ENCODE measurements at regions not wholly inside any gene's neighbourhood (a gene's known extent, or its start where the extent isn't known, plus 50 kb on each side); places are given as distances from the start of the nearest gene placed in this dataset.
"Not testable (repeated sequence)": the region's sequence is repeated elsewhere in the genome, so short reads cannot be mapped to it uniquely, and the experiment has no call there.

DNA sequence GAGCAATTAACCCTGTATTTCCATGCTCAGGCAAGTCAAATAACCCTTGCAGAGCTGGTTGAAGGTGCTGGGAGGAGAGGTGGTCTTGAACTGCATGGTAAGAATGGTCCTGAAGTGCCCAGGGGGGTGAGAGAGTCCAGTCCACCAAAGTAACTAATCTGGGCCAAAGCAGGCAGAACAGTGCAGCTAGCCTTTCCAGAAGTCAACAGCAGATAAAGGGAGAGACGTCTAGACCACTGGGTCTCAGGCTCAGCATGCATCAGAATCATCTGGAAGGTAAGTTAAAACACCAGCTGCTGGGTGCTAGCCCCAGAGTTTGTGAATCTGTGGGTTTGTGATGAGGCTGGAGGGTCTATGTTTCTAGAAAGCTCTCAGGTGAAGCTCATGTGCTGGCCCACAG, 232.3 kb upstream of the ECI2 start:
- 57 to 84% (median 78%) methylated on average over 1 of the region's 1 CpG for WGBS, 3 donors
- no peak overlapping the region for H3K27ac ChIP-seq (ENCODE audit: low read depth, low read length)

GRCh38 chr6:4366635-4367395, 231.4 kb upstream of the ECI2 start:
- H3K27ac ChIP-seq (ENCODE audit: low read depth, low read length), result no peak overlapping the region
- 80 to 83% (median 81%) methylated on average over 11 of the region's 11 CpGs for WGBS, 3 donors

DNA sequence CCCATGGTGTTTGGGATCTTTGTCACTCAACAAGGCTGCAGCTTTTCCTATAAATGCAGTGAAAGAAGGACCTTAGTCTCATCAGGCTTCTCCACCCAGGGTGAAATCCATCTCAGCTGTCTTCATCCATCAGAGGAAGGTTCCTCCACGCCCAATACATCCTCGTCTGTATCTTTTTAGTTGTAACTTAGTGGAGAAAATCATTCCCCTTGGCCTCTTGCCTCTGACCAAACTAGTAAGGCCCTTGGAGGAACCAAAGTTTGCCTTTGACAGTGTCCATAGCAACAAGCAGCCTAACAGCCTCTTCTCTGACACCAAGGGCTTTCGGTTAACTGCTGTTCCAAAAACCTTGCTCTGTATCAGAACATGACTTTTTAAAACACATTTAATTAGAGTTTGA, 230.3 kb upstream of the ECI2 start:
- WGBS, 3 donors, result 67 to 86% (median 78%) methylated on average over 3 of the region's 3 CpGs
- H3K27ac ChIP-seq (ENCODE audit: low read depth, low read length), result no peak overlapping the region

- no peak overlapping the region for H3K27ac ChIP-seq (ENCODE audit: low read depth, low read length)
Observed at GRCh38 chr6:4364711-4365110, 229.3 kb upstream of the ECI2 start.

- H3K27ac ChIP-seq (ENCODE audit: low read depth, low read length), result no peak overlapping the region
Observed at GRCh38 chr6:4364172-4364571, 228.8 kb upstream of the ECI2 start.

GRCh38 chr6:4363656-4364055, 228.3 kb upstream of the ECI2 start:
- no peak overlapping the region for H3K27ac ChIP-seq (ENCODE audit: low read depth, low read length)
- WGBS, 3 donors, result 67 to 80% (median 76%) methylated on average over 6 of the region's 6 CpGs

- 78 to 84% (median 81%) methylated on average over 4 of the region's 4 CpGs for whole genome bisulfite sequencing, 3 donors
Observed at GRCh38 chr6:4362326-4362725, 227.0 kb upstream of the ECI2 start.

GRCh38 chr6:4360920-4361319, 225.5 kb upstream of the ECI2 start:
- H3K27ac ChIP-seq (ENCODE audit: low read depth, low read length), result no peak overlapping the region
- 92 to 98% (median 96%) methylated on average over 6 of the region's 6 CpGs for WGBS, 3 donors

More at GRCh38 chr6:4362326-4362725, 227.0 kb upstream of the ECI2 start:
- H3K27ac ChIP-seq (ENCODE audit: low read depth, low read length), result no peak overlapping the region

- H3K27ac ChIP-seq (ENCODE audit: low read depth, low read length), result peak overlapping the region; percentile 69
- 69 to 75% (median 75%) methylated on average over 7 of the region's 7 CpGs for WGBS, 3 donors
Observed at GRCh38 chr6:4359108-4359730, 223.8 kb upstream of the ECI2 start.

DNA sequence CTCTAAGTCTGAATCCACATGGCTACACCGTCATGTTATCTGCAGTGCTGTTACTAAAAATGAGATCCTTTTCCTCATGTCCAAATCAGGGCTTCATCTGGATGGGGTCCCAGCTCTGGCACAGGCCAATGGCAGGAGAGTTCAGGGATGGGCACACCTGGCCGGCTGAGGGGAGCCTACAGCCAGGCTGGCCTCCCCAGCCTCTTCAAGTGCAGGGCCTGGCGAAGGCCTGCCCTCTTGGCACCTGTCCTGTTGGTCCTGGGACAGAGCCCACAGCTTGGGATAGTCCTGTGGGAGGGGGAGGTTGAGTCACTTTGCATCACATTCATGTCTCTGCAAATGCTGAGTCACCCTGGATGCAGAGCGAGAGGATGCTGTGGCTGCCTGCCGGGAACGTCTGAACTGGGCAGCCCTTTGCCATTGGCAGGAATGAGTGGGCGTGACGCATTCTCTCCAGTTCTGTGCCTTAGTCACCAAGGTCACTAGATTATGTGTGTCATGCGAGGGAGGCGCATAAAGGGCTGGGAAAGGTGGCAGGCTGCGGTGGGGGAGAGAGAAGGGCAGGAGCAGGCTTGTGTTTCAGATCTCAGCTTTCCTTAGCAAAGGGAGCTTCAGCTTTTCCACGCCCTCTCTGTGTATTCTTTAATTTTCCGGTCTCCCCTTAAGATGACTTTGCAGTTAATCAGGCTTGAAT, 223.2 kb upstream of the ECI2 start:
- no peak overlapping the region for H3K27ac ChIP-seq (ENCODE audit: low read depth, low read length)
- WGBS, 3 donors, result 23 to 47% (median 38%) methylated on average over 13 of the region's 13 CpGs

- not testable (repeated sequence) for H3K27ac ChIP-seq (ENCODE audit: low read depth, low read length)
- 85 to 95% (median 88%) methylated on average over 3 of the region's 3 CpGs for WGBS, 3 donors
Observed at GRCh38 chr6:4357660-4358152, 222.3 kb upstream of the ECI2 start.

DNA sequence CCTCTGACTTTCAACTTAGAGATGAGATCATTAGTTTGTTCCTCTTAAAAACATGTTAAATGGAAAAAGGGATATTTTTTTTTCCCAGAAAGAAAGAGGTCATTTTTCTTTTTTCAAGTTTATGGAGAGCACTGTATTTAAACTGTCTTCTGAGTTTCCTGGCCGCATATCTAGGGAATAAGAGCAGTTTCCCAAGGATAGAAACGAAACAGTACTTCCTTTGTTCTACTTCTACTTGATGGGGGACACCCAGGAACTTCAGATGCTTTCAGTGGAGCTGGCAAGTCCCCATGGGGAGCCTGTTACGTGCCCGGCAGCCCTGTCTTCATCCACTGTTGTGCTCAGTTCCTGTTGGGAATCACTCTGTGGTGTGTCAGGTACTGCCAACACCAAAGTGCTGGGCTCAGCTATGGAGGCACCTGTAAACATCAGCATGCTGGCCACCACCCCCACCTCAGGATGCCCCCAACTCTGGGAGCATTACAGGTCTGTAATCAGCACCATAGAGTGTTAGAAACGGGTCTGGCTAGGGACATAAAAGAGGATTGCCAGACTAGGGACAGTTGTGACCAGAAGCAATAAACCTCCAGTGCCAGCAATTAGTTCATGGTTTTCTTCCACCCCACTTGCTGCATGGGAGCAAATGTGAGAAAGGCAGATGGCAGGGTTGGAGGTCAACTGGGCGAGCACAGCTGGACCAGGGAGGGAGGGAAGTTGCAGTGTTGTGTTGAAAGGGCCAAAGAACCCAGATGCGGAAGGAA, 221.7 kb upstream of the ECI2 start:
- H3K27ac ChIP-seq (ENCODE audit: low read depth, low read length), result no peak overlapping the region
- 65 to 73% (median 73%) methylated on average over 7 of the region's 7 CpGs for WGBS, 3 donors

GRCh38 chr6:4355241-4355640, 219.9 kb upstream of the ECI2 start:
- 59 to 73% (median 66%) methylated on average over 5 of the region's 5 CpGs for WGBS, 3 donors
- no peak overlapping the region for H3K27ac ChIP-seq (ENCODE audit: low read depth, low read length)

GRCh38 chr6:4354181-4354580, 218.8 kb upstream of the ECI2 start:
- H3K27ac ChIP-seq (ENCODE audit: low read depth, low read length), result no peak overlapping the region
- 88 to 90% (median 89%) methylated on average over 7 of the region's 7 CpGs for WGBS, 3 donors

DNA sequence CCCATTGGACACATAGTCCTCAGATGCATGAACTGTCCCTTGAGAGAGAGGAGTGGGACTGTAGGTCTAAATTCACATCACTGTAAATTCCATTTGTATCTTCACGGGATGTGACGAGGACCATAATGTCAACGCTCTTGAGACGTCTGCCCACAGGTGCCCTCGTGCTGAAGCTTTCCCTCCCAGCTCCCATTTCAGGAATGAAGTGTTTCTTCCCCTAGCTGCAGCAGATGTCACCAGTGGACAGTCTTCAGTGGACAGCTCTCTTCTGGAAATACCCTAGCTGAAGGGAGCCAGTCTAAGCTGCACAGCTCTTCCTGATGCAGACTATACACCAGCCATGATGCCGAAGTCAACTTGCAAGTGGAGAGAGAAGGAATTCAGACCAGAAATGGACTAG, 217.4 kb upstream of the ECI2 start:
- H3K27ac ChIP-seq (ENCODE audit: low read depth, low read length), result no peak overlapping the region
- WGBS, 3 donors, result 92 to 93% (median 93%) methylated on average over 6 of the region's 6 CpGs

- no peak overlapping the region for H3K27ac ChIP-seq (ENCODE audit: low read depth, low read length)
- WGBS, 3 donors, result 83 to 86% (median 84%) methylated on average over 5 of the region's 5 CpGs
Observed at GRCh38 chr6:4352322-4352669, 216.9 kb upstream of the ECI2 start.

DNA sequence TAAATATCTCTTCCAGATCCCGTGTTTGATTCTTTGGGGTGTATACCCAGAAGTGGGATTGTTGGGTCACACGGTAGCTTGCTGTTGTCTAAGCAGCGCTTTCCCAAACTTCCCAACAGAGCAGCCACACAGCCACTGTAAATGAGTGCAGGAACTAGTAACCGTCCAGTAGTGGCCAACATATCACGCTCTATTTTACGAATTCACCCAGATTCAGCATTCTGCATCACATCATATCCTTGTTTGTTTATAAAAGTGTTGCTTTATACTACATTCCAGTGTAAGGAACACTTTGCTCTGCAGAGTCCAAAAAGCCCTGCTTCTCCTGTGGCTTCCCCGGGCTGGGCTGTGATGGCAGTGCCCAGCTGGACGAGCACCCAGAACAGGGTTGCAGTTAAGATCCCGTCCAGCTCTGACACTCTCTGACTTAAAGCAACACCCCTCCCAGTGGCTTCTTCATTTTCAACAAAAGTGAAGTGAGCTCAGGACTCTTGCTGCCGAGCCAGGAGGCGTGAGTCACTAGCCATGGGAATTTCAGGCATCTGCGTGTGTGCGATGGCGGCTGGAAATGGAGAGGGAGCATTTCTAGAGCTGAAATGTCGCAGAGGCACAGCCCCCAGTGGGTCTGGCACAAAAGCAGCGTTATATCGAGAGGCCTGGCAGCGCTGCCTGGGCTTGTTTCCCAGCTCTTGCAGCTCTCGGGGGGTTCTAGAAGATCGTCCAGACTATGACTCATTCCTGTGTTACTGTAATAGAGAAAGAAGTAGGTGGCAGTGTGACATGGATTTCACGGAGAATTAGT, 216.3 kb upstream of the ECI2 start:
- H3K27ac ChIP-seq (ENCODE audit: low read depth, low read length), result no peak overlapping the region
- WGBS, 3 donors, result 40 to 57% (median 46%) methylated on average over 21 of the region's 21 CpGs
